HepG2 (cell line): ENCODE measurements at regions not wholly inside any gene's neighbourhood (a gene's known extent, or its start where the extent isn't known, plus 50 kb on each side); places are given as distances from the start of the nearest gene placed in this dataset.

ENCODE experiments used
- ATAC-seq: fragments of 200-7000 bp; cut with Tn5 transposase; 3 replicates; pipeline ENCODE4 v1.9.1; 2020; ENCODE audit warnings: mild to moderate bottlenecking, moderate library complexity
- BruUV-seq: library from RNA; stranded (reverse); fragments of 400-500 nt; replicated peaks from 2 replicates; lab custom pipeline; 2021; lab: Mats Ljungman, UMichigan
- CTCF ChIA-PET: fragments of 300-600 bp; formaldehyde crosslinking; extraction: SDS; loops from one replicate; lab custom pipeline; 2021; ENCODE audit warnings: low total read pairs, inconsistent platforms, low intra/inter-chr PET ratio; lab: Yijun Ruan, JAX
- POLR2A ChIA-PET: fragments of 350-600 bp; sonication (Branson Sonifier 250); formaldehyde crosslinking; loops from one replicate; lab custom pipeline; 2020; ENCODE audit warnings: antibody characterized with exemption, inconsistent platforms; lab: Yijun Ruan, JAX
- DNase-seq: peaks from one replicate; pipeline ENCODE4 v3.0.0-alpha.2; 2015; ENCODE audit warnings: low spot score
- FAIRE-seq: peaks from 3 replicates; lab custom pipeline; 2011; peaks lifted over from hg19 to GRCh38; lab: Jason Lieb, UNC
- H2AFZ ChIP-seq: one replicate; pipeline ENCODE4 v1.6.1; 2011; ENCODE audit warnings: low read length, inconsistent platforms
- H3K27ac ChIP-seq: fragments of 300-600 bp; 3 replicates; pipeline ENCODE4 v1.8.0; 2011; ENCODE audit warnings: mixed run types, mild to moderate bottlenecking, mixed read lengths, low read length, inconsistent platforms; ENCODE audit not compliant: insufficient read depth; ENCODE audit errors: extremely low read length
- H3K27me3 ChIP-seq, 2 experiments: fragments of 200-600 bp in 1 of 2; 2 replicates in 1 of 2; 3 replicates in 1 of 2; pipeline versions ENCODE4 v1.6.0 to v1.8.0; 2011; ENCODE audit warnings: low read length in 2 of 2, mild to moderate bottlenecking in 2 of 2, moderate library complexity in 2 of 2, inconsistent platforms in 1 of 2; ENCODE audit not compliant: insufficient read depth in 2 of 2, control insufficient read depth in 1 of 2
- H3K36me3 ChIP-seq, 2 experiments: fragments of 200-600 bp in 1 of 2; replicated peaks in 1 of 2; 2 replicates in 1 of 2; 3 replicates in 1 of 2; pipeline versions ENCODE4 v1.5.1 to v1.8.0; 2011; ENCODE audit warnings: low read length in 2 of 2, inconsistent platforms in 1 of 2; ENCODE audit not compliant: insufficient read depth in 2 of 2, control insufficient read depth in 1 of 2
- H3K4me1 ChIP-seq: 2 replicates; pipeline ENCODE4 v1.5.1; 2012; ENCODE audit warnings: low read length, inconsistent platforms; ENCODE audit not compliant: insufficient read depth
- H3K4me2 ChIP-seq: 2 replicates; pipeline ENCODE4 v1.6.0; 2011; ENCODE audit warnings: low read depth, low read length, inconsistent platforms
- H3K4me3 ChIP-seq, 3 experiments: fragments of 200-600 bp in 1 of 3; sonication (generic), shearing (Covaris generic) in 1 of 3; replicated peaks in 1 of 3; 2 replicates each; pipeline ENCODE4 v1.5.1; 2011 to 2016; ENCODE audit warnings: low read length in 3 of 3, inconsistent platforms in 2 of 3, low read depth in 2 of 3, mild to moderate bottlenecking in 2 of 3, control low read depth in 1 of 3, mixed read lengths in 1 of 3; ENCODE audit not compliant: insufficient read depth in 1 of 3
- H3K79me2 ChIP-seq: one replicate; pipeline ENCODE4 v1.6.1; 2011; ENCODE audit warnings: low read length, inconsistent platforms; ENCODE audit not compliant: insufficient read depth
- H3K9ac ChIP-seq: 2 replicates; pipeline ENCODE4 v1.6.0; 2011; ENCODE audit warnings: mild to moderate bottlenecking, low read depth, low read length, inconsistent platforms; ENCODE audit not compliant: insufficient read depth
- H3K9me3 ChIP-seq: 2 replicates; pipeline ENCODE4 v1.5.1; 2012; ENCODE audit warnings: mild to moderate bottlenecking, low read length
- H4K20me1 ChIP-seq: 2 replicates; pipeline ENCODE4 v1.6.0; 2011; ENCODE audit warnings: inconsistent platforms, mild to moderate bottlenecking, low read length, moderate library complexity; ENCODE audit not compliant: insufficient read depth
- BHLHE40 ChIP-seq: IDR thresholded peaks from 2 replicates; pipeline ENCODE4 v1.6.1; 2011; ENCODE audit warnings: low read length, improper control_type of control experiment
- EZH2 ChIP-seq: conservative IDR thresholded peaks from 2 replicates; pipeline ENCODE4 v1.6.1; 2012; ENCODE audit warnings: mild to moderate bottlenecking, low read depth, low read length, moderate library complexity
- HHEX ChIP-seq: IDR thresholded peaks from 2 replicates; pipeline ENCODE4 v1.6.1; 2016; ENCODE audit warnings: control low read depth
- NFATC3 ChIP-seq: sonication (generic); formaldehyde crosslinking; IDR thresholded peaks from 2 replicates; pipeline ENCODE4 v1.5.1; 2020; ENCODE audit warnings: mild to moderate bottlenecking, missing genetic modification reagents
- SNAPC2 ChIP-seq: sonication (generic); formaldehyde crosslinking; IDR thresholded peaks from 2 replicates; pipeline ENCODE4 v1.8.1; 2022; ENCODE audit warnings: mild to moderate bottlenecking, missing genetic modification reagents
- SUZ12 ChIP-seq: fragments of 150-350 bp; IDR thresholded peaks from 2 replicates; pipeline ENCODE4 v1.6.1; 2014; ENCODE audit warnings: low read depth, low read length
- SYNCRIP ChIP-seq: fragments of 200-400 bp; formaldehyde crosslinking; IDR thresholded peaks from 2 replicates; pipeline ENCODE4 v1.6.1; 2018; ENCODE audit warnings: mild to moderate bottlenecking, low read depth, low read length; ENCODE audit not compliant: insufficient read depth
- YEATS4 ChIP-seq: sonication (generic); formaldehyde crosslinking; IDR thresholded peaks from 2 replicates; pipeline ENCODE4 v1.4.0; 2020; ENCODE audit warnings: missing genetic modification reagents, borderline replicate concordance
- ZBTB20 ChIP-seq: sonication (generic); formaldehyde crosslinking; IDR thresholded peaks from 2 replicates; pipeline ENCODE4 v1.8.1; 2023; ENCODE audit warnings: missing genetic modification reagents, low read depth, mild to moderate bottlenecking, borderline replicate concordance
- ZFP62 ChIP-seq: sonication (generic); formaldehyde crosslinking; IDR thresholded peaks from 2 replicates; pipeline ENCODE4 v1.4.0; 2020; ENCODE audit warnings: missing genetic modification reagents
- ZFP91 ChIP-seq: sonication (generic); formaldehyde crosslinking; IDR thresholded peaks from 2 replicates; pipeline ENCODE4 v1.9.0; 2022; ENCODE audit warnings: missing genetic modification reagents, mild to moderate bottlenecking, borderline replicate concordance
- ZNF263 ChIP-seq: sonication (generic); formaldehyde crosslinking; IDR thresholded peaks from 2 replicates; pipeline ENCODE4 v1.4.0; 2020; ENCODE audit warnings: missing genetic modification reagents
- in situ Hi-C: cut with HindIII; loops from 2 replicates; pipeline ENCODE4 v1.10.0; 2017; ENCODE audit warnings: low pct_unique_long_range_greater_than_20kb; ENCODE audit not compliant: extremely low pct_ligation_motif_present
- intact Hi-C: fragments of 100-400 bp; cut with micrococcal nuclease; formaldehyde crosslinking; loops from one replicate; pipeline ENCODE4 v1.10.0; 2022; ENCODE audit not compliant: unreplicated experiment
- TF ChIP-seq, protein P1 (sequence below): sonication (generic); formaldehyde crosslinking; IDR thresholded peaks from 2 replicates; pipeline ENCODE4 v1.9.0; 2021; ENCODE audit warnings: missing genetic modification reagents, borderline replicate concordance

DNA sequence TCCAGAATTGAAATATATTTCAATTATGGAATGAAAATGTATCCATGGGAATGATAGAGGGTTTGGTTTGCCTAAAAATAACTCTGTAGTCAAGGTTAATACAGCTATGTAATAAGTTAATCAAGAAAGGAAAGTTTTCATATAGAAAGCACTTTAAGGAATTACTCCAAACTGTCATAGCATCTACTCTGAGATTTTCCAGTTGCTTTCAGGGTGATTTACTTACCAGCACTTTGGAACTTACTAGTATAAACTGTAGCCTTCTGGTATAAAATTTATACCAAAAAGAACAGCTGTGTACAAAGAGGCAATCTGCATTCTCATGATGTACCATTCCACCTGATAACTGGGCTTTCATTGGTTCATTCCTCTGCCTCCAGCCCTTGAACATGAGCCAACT is 87.1 kb downstream of the ARF6 start:
- H3K4me1 ChIP-seq: peaks cover 38% of the 10 kb centered on the region
- in situ Hi-C loops: no loop called here
- BruUV-seq: no TSS peak
- CTCF ChIA-PET: no interaction called here
- no peaks in the 10 kb centered on the region for H3K79me2 ChIP-seq
- ATAC-seq: no peak
- H3K9ac ChIP-seq: no peak overlapping the region
- H3K9me3 ChIP-seq: no peaks in the 10 kb centered on the region
- H3K27ac ChIP-seq: no peak overlapping the region
- H3K4me2 ChIP-seq: no peak overlapping the region
- no peak overlapping the region for H2AFZ ChIP-seq
- no peaks in the 10 kb centered on the region for H3K36me3 ChIP-seq
- no peak for DNase-seq
- H4K20me1 ChIP-seq: no peaks in the 10 kb centered on the region
- H3K27me3 ChIP-seq: no peaks in the 10 kb centered on the region
- intact Hi-C loops: no loop called here
- no peak for FAIRE-seq
- no peak overlapping the region for H3K4me3 ChIP-seq
- TF ChIP-seq BHLHE40 (no peak), SYNCRIP (no peak), ZFP91 (CRISPR knock-in tag) (no peak), ZBTB20 (CRISPR knock-in tag) (no peak), ZFP62 (CRISPR knock-in tag) (no peak), SUZ12 (no peak), EZH2 (no peak), NFATC3 (CRISPR knock-in tag) (no peak), SNAPC2 (CRISPR knock-in tag) (no peak), ZNF263 (no peak), YEATS4 (no peak), HHEX (no peak)
- TF ChIP-seq, protein P1, sequence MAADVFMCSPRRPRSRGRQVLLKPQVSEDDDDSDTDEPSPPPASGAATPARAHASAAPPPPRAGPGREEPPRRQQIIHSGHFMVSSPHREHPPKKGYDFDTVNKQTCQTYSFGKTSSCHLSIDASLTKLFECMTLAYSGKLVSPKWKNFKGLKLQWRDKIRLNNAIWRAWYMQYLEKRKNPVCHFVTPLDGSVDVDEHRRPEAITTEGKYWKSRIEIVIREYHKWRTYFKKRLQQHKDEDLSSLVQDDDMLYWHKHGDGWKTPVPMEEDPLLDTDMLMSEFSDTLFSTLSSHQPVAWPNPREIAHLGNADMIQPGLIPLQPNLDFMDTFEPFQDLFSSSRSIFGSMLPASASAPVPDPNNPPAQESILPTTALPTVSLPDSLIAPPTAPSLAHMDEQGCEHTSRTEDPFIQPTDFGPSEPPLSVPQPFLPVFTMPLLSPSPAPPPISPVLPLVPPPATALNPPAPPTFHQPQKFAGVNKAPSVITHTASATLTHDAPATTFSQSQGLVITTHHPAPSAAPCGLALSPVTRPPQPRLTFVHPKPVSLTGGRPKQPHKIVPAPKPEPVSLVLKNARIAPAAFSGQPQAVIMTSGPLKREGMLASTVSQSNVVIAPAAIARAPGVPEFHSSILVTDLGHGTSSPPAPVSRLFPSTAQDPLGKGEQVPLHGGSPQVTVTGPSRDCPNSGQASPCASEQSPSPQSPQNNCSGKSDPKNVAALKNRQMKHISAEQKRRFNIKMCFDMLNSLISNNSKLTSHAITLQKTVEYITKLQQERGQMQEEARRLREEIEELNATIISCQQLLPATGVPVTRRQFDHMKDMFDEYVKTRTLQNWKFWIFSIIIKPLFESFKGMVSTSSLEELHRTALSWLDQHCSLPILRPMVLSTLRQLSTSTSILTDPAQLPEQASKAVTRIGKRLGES (CRISPR knock-in tag): no peak
- TF ChIP-seq, all 625 proteins: peak for 0
- POLR2A ChIA-PET: no interaction called here
